Glomerular visceral epithelial cell (primary cell): ENCODE measurements at regions not wholly inside any gene's neighbourhood (a gene's known extent, or its start where the extent isn't known, plus 50 kb on each side); places are given as distances from the start of the nearest gene placed in this dataset.
"Not testable (repeated sequence)": the region's sequence is repeated elsewhere in the genome, so short reads cannot be mapped to it uniquely, and the experiment has no call there.

Experiments
- DNase-seq: peaks from one replicate; pipeline ENCODE4 v3.0.0-alpha.2; 2016; ENCODE audit errors: extremely low spot score

- no peak for DNase-seq
Observed at GRCh38 chr5:18238321-18238720, 604.1 kb downstream of the TAF11L14 start.

- no peak for DNase-seq
Observed at GRCh38 chr5:18240971-18241370, 606.7 kb downstream of the TAF11L14 start.

- no peak for DNase-seq
Observed at GRCh38 chr5:18243846-18244245, 609.6 kb downstream of the TAF11L14 start.

- no peak for DNase-seq
Observed at GRCh38 chr5:18244309-18244708, 610.0 kb downstream of the TAF11L14 start.

GRCh38 chr5:18252559-18252958 lies 618.3 kb downstream of the TAF11L14 start:
- no peak for DNase-seq

GRCh38 chr5:18264126-18264882 lies 630.0 kb downstream of the TAF11L14 start:
- DNase-seq, result no peak

- no peak for DNase-seq
Observed at GRCh38 chr5:18270635-18271338, 636.5 kb downstream of the TAF11L14 start.

- no peak for DNase-seq
Observed at GRCh38 chr5:18276939-18277338, 642.7 kb downstream of the TAF11L14 start.

- peak; percentile 28 for DNase-seq
Observed at GRCh38 chr5:18281947-18282581, 647.8 kb downstream of the TAF11L14 start.

- DNase-seq, result no peak
Observed at GRCh38 chr5:18285257-18285656, 651.0 kb downstream of the TAF11L14 start.

GRCh38 chr5:18292146-18292545 lies 657.9 kb downstream of the TAF11L14 start:
- no peak for DNase-seq

- not testable (repeated sequence) for DNase-seq
Observed at GRCh38 chr5:18295696-18296095, 661.4 kb downstream of the TAF11L14 start.

- DNase-seq, result no peak
Observed at GRCh38 chr5:18299166-18299565, 664.9 kb downstream of the TAF11L14 start.

- peak; percentile 25 for DNase-seq
Observed at GRCh38 chr5:18305288-18305924, 671.1 kb downstream of the TAF11L14 start.

GRCh38 chr5:18311266-18311665 lies 677.0 kb downstream of the TAF11L14 start:
- no peak for DNase-seq

- no peak for DNase-seq
Observed at GRCh38 chr5:18312016-18312415, 677.8 kb downstream of the TAF11L14 start.

- peak; percentile 27 for DNase-seq
Observed at GRCh38 chr5:18314192-18314778, 680.0 kb downstream of the TAF11L14 start.

GRCh38 chr5:18321262-18321942 lies 687.1 kb downstream of the TAF11L14 start:
- no peak for DNase-seq

- no peak for DNase-seq
Observed at GRCh38 chr5:18323891-18324290, 689.6 kb downstream of the TAF11L14 start.

GRCh38 chr5:18325431-18325830 lies 691.2 kb downstream of the TAF11L14 start:
- no peak for DNase-seq

GRCh38 chr5:18329328-18329727 lies 695.1 kb downstream of the TAF11L14 start:
- DNase-seq, result no peak
